OCI-LY1 (cell line): ENCODE measurements at regions not wholly inside any gene's neighbourhood (a gene's known extent, or its start where the extent isn't known, plus 50 kb on each side); places are given as distances from the start of the nearest gene placed in this dataset.

Experiments
- H2AFZ ChIP-seq: fragments of 200-600 bp; sonication (generic), shearing (Covaris generic); 2 replicates; pipeline ENCODE4 v1.6.0; 2014; ENCODE audit warnings: antibody characterized with exemption, mild to moderate bottlenecking, low read length
- H3F3A ChIP-seq: fragments of 200-600 bp; sonication (generic), shearing (Covaris generic); 2 replicates; pipeline ENCODE4 v1.6.0; 2014; ENCODE audit warnings: mild to moderate bottlenecking, antibody characterized with exemption, low read length, moderate library complexity; ENCODE audit not compliant: insufficient read depth
- H3K27ac ChIP-seq: fragments of 200-600 bp; sonication (generic); 2 replicates; pipeline ENCODE4 v1.5.1; 2014; ENCODE audit warnings: low read length, mixed run types, mild to moderate bottlenecking, low read depth; ENCODE audit not compliant: poor library complexity, severe bottlenecking
- H3K27me3 ChIP-seq: fragments of 200-600 bp; sonication (generic); 2 replicates; pipeline ENCODE4 v1.6.0; 2014; ENCODE audit warnings: antibody characterized with exemption, mild to moderate bottlenecking, low read length, moderate library complexity; ENCODE audit not compliant: insufficient read depth
- H3K36me3 ChIP-seq: fragments of 200-600 bp; sonication (generic); 2 replicates; pipeline ENCODE4 v1.6.1; 2014; ENCODE audit warnings: mild to moderate bottlenecking, antibody characterized with exemption, low read length, moderate library complexity, mixed read lengths; ENCODE audit not compliant: insufficient read depth
- H3K4me1 ChIP-seq: fragments of 200-600 bp; sonication (generic); 2 replicates; pipeline ENCODE4 v1.5.1; 2014; ENCODE audit warnings: mild to moderate bottlenecking, low read length, moderate library complexity; ENCODE audit not compliant: insufficient read depth, severe bottlenecking
- H3K4me2 ChIP-seq: fragments of 200-600 bp; sonication (generic), shearing (Covaris generic); 2 replicates; pipeline ENCODE4 v1.6.1; 2014; ENCODE audit warnings: low read length
- H3K4me3 ChIP-seq: fragments of 200-600 bp; sonication (generic); 2 replicates; pipeline ENCODE4 v1.5.1; 2014; ENCODE audit warnings: low read length, low read depth, mild to moderate bottlenecking, mixed read lengths; ENCODE audit not compliant: poor library complexity, severe bottlenecking
- H3K79me2 ChIP-seq: fragments of 200-600 bp; shearing (Covaris generic); 2 replicates; pipeline ENCODE4 v1.6.1; 2016; ENCODE audit warnings: mixed run types, low read length, mixed read lengths; ENCODE audit not compliant: insufficient read depth
- H3K9ac ChIP-seq: fragments of 200-600 bp; sonication (generic), shearing (Covaris generic); 2 replicates; pipeline ENCODE4 v1.6.1; 2014; ENCODE audit warnings: mild to moderate bottlenecking, low read length, mixed read lengths
- H3K9me2 ChIP-seq: fragments of 200-600 bp; sonication (generic), shearing (Covaris generic); 2 replicates; pipeline ENCODE4 v1.6.1; 2014; ENCODE audit warnings: low read depth, mild to moderate bottlenecking, low read length, mixed read lengths
- H3K9me3 ChIP-seq: fragments of 200-600 bp; shearing (Covaris generic); 2 replicates; pipeline ENCODE4 v1.6.1; 2014; ENCODE audit warnings: low read length, mixed read lengths
- H4K20me1 ChIP-seq: fragments of 200-600 bp; sonication (generic), shearing (Covaris generic); 2 replicates; pipeline ENCODE4 v1.6.0; 2016; ENCODE audit warnings: mild to moderate bottlenecking, low read length; ENCODE audit not compliant: insufficient read depth
- EZH2 ChIP-seq: fragments of 200-600 bp; sonication (generic), shearing (Covaris generic); IDR thresholded peaks from 2 replicates; pipeline ENCODE4 v1.8.0; 2017; ENCODE audit warnings: borderline replicate concordance, mixed run types, mild to moderate bottlenecking, antibody characterized with exemption, low read length, moderate library complexity, mixed read lengths
- TF ChIP-seq, protein P1 (sequence below): fragments of 200-600 bp; sonication (generic), shearing (Covaris generic); IDR thresholded peaks from 2 replicates; pipeline ENCODE4 v1.5.1; 2017; ENCODE audit warnings: mild to moderate bottlenecking, antibody characterized with exemption, low read length, moderate library complexity, mixed read lengths

DNA sequence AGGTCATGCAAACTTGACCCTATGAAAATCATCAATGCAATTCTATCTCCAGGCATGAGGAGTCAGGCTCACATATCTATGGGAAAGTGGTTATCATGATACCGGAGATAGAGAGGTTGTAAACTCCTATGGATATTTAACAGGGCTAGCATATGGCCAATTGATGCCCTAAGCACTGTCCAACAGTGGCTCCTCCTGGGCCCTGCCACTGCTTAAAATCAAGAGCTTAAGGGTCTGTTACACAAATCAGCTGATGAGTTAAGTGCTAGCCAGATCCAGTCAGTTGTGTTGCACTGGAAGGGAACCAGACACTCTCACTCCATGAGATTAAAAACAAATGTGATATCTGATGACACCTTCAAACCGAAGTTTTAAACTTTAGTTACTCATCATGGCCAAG lies 337.6 kb downstream of the STIM2 start:
- H3K9ac ChIP-seq, result no peak overlapping the region
- H3K4me2 ChIP-seq, result no peak overlapping the region
- no peaks in the 10 kb centered on the region for H3F3A ChIP-seq
- no peak for TF ChIP-seq EZH2
- TF ChIP-seq, protein P1, sequence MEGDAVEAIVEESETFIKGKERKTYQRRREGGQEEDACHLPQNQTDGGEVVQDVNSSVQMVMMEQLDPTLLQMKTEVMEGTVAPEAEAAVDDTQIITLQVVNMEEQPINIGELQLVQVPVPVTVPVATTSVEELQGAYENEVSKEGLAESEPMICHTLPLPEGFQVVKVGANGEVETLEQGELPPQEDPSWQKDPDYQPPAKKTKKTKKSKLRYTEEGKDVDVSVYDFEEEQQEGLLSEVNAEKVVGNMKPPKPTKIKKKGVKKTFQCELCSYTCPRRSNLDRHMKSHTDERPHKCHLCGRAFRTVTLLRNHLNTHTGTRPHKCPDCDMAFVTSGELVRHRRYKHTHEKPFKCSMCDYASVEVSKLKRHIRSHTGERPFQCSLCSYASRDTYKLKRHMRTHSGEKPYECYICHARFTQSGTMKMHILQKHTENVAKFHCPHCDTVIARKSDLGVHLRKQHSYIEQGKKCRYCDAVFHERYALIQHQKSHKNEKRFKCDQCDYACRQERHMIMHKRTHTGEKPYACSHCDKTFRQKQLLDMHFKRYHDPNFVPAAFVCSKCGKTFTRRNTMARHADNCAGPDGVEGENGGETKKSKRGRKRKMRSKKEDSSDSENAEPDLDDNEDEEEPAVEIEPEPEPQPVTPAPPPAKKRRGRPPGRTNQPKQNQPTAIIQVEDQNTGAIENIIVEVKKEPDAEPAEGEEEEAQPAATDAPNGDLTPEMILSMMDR, result no peak
- no peaks in the 10 kb centered on the region for H3K9me2 ChIP-seq
- no peaks in the 10 kb centered on the region for H3K79me2 ChIP-seq
- H3K36me3 ChIP-seq, result no peaks in the 10 kb centered on the region
- no peaks in the 10 kb centered on the region for H4K20me1 ChIP-seq
- H2AFZ ChIP-seq, result no peak overlapping the region
- H3K4me1 ChIP-seq, result no peaks in the 10 kb centered on the region
- H3K27ac ChIP-seq, result no peak overlapping the region
- H3K27me3 ChIP-seq, result no peaks in the 10 kb centered on the region
- H3K9me3 ChIP-seq, result no peaks in the 10 kb centered on the region
- no peak overlapping the region for H3K4me3 ChIP-seq

DNA sequence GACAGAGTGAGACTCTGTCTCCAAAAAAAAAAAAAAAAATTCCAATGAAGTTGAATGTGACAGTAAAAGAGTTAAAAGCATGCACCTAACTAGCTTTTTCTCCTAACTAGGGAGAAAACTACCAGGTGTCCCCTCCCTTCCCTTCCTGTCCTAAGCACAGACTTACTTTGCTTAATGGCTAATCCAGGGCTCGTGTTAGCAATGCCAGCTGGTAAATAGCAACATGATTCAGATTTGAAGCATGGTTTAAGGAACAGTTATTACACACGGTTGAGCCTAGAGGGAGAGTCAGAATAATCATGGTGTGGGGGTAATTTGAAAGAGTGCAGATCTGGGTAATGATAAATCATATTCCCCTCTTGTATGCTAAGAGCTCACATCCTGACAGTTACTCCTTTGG lies 338.3 kb downstream of the STIM2 start:
- H3K9me2 ChIP-seq, result no peaks in the 10 kb centered on the region
- H3K27ac ChIP-seq, result no peak overlapping the region
- H3K27me3 ChIP-seq, result no peaks in the 10 kb centered on the region
- H3K4me1 ChIP-seq, result no peaks in the 10 kb centered on the region
- TF ChIP-seq, protein P1, result no peak
- no peak for TF ChIP-seq EZH2
- H3K79me2 ChIP-seq, result no peaks in the 10 kb centered on the region
- no peaks in the 10 kb centered on the region for H3K36me3 ChIP-seq
- H3K4me3 ChIP-seq, result no peak overlapping the region
- no peak overlapping the region for H3K4me2 ChIP-seq
- H3K9me3 ChIP-seq, result no peaks in the 10 kb centered on the region
- H4K20me1 ChIP-seq, result no peaks in the 10 kb centered on the region
- no peaks in the 10 kb centered on the region for H3F3A ChIP-seq
- no peak overlapping the region for H3K9ac ChIP-seq
- no peak overlapping the region for H2AFZ ChIP-seq

- H3K9ac ChIP-seq, result no peak overlapping the region
- H3K9me3 ChIP-seq, result no peaks in the 10 kb centered on the region
- no peak overlapping the region for H3K4me3 ChIP-seq
- H2AFZ ChIP-seq, result no peak overlapping the region
- no peaks in the 10 kb centered on the region for H3K4me1 ChIP-seq
- no peaks in the 10 kb centered on the region for H3K9me2 ChIP-seq
- no peaks in the 10 kb centered on the region for H3K36me3 ChIP-seq
- no peak overlapping the region for H3K4me2 ChIP-seq
- no peak overlapping the region for H3K27ac ChIP-seq
- H3F3A ChIP-seq, result no peaks in the 10 kb centered on the region
- TF ChIP-seq, protein P1, result no peak
- no peak for TF ChIP-seq EZH2
- H4K20me1 ChIP-seq, result no peaks in the 10 kb centered on the region
- H3K27me3 ChIP-seq, result no peaks in the 10 kb centered on the region
- H3K79me2 ChIP-seq, result no peaks in the 10 kb centered on the region
Measured at GRCh38 chr4:27206009-27206408, 345.4 kb downstream of the STIM2 start.
